NCI-H2227 (cell line): ENCODE measurements at regions not wholly inside any gene's neighbourhood (a gene's known extent, or its start where the extent isn't known, plus 50 kb on each side); places are given as distances from the start of the nearest gene placed in this dataset.

Experiments used
- DNase-seq: peaks from one replicate; lab custom pipeline; 2025; ENCODE audit not compliant: unreplicated experiment; lab: John Stamatoyannopoulos, UW

- no peak for DNase-seq
Measured at GRCh38 chr9:109593612-109594011, 95.5 kb upstream of the PTPN3 start.

- DNase-seq = no peak
Measured at GRCh38 chr9:109597496-109597895, 99.4 kb upstream of the PTPN3 start.

- no peak for DNase-seq
Measured at GRCh38 chr9:109599131-109599530, 101.0 kb upstream of the PTPN3 start.

GRCh38 chr9:109599711-109600110 lies 101.6 kb upstream of the PTPN3 start:
- no peak for DNase-seq

- no peak for DNase-seq
Measured at GRCh38 chr9:109600142-109600541, 102.0 kb upstream of the PTPN3 start.

GRCh38 chr9:109601181-109601580 lies 103.1 kb upstream of the PTPN3 start:
- DNase-seq = no peak

- no peak for DNase-seq
Measured at GRCh38 chr9:109602987-109603386, 104.9 kb upstream of the PTPN3 start.

- DNase-seq = no peak
Measured at GRCh38 chr9:109604131-109604530, 106.0 kb upstream of the PTPN3 start.

GRCh38 chr9:109604781-109605180 lies 106.7 kb upstream of the PTPN3 start:
- DNase-seq = no peak

GRCh38 chr9:109609060-109609459 lies 111.0 kb upstream of the PTPN3 start:
- DNase-seq = no peak

- no peak for DNase-seq
Measured at GRCh38 chr9:109616571-109617120, 118.5 kb upstream of the PTPN3 start.

- no peak for DNase-seq
Measured at GRCh38 chr9:109619310-109619709, 121.2 kb upstream of the PTPN3 start.

- DNase-seq = no peak
Measured at GRCh38 chr9:109624143-109624542, 126.0 kb upstream of the PTPN3 start.

- no peak for DNase-seq
Measured at GRCh38 chr9:109624896-109625295, 126.8 kb upstream of the PTPN3 start.

GRCh38 chr9:109627042-109627441 lies 128.9 kb upstream of the PTPN3 start:
- no peak for DNase-seq

GRCh38 chr9:109629615-109630014 lies 131.5 kb upstream of the PTPN3 start:
- DNase-seq = no peak

GRCh38 chr9:109632817-109633216 lies 134.7 kb upstream of the PTPN3 start:
- no peak for DNase-seq

- DNase-seq = no peak
Measured at GRCh38 chr9:109639674-109640579, 140.1 kb upstream of the PALM2AKAP2 start.

GRCh38 chr9:109640580-109641371 lies 139.2 kb upstream of the PALM2AKAP2 start:
- DNase-seq = peak; percentile 71

- DNase-seq = no peak
Measured at GRCh38 chr9:109641372-109641659, 138.7 kb upstream of the PALM2AKAP2 start.

- no peak for DNase-seq
Measured at GRCh38 chr9:109652112-109652511, 127.9 kb upstream of the PALM2AKAP2 start.

GRCh38 chr9:109652971-109653370 lies 127.0 kb upstream of the PALM2AKAP2 start:
- no peak for DNase-seq
